GM13977 (cell line): ENCODE measurements at regions not wholly inside any gene's neighbourhood (a gene's known extent, or its start where the extent isn't known, plus 50 kb on each side); places are given as distances from the start of the nearest gene placed in this dataset.
A peak's percentile ranks its signal among the peaks of the same experiment; 100 is the strongest.

Experiments used
- DNase-seq: peaks from one replicate; pipeline ENCODE4 v3.0.0; 2012; ENCODE audit warnings: low spot score
- in situ Hi-C: fragments of 300-500 bp; cut with MboI; formaldehyde crosslinking; loops from one replicate; pipeline ENCODE4 v1.12.0; 2022; ENCODE audit warnings: low sequenced_read_pairs, low pct_unique_long_range_greater_than_20kb, mixed read lengths, inconsistent platforms; ENCODE audit not compliant: unreplicated experiment
- TF ChIP-seq, protein P1 (sequence below): IDR thresholded peaks from 2 replicates; pipeline ENCODE4 v1.5.1; 2012; ENCODE audit warnings: mild to moderate bottlenecking, control low read depth; ENCODE audit not compliant: insufficient read depth; ENCODE audit errors: extremely low read depth, missing control alignments

DNA sequence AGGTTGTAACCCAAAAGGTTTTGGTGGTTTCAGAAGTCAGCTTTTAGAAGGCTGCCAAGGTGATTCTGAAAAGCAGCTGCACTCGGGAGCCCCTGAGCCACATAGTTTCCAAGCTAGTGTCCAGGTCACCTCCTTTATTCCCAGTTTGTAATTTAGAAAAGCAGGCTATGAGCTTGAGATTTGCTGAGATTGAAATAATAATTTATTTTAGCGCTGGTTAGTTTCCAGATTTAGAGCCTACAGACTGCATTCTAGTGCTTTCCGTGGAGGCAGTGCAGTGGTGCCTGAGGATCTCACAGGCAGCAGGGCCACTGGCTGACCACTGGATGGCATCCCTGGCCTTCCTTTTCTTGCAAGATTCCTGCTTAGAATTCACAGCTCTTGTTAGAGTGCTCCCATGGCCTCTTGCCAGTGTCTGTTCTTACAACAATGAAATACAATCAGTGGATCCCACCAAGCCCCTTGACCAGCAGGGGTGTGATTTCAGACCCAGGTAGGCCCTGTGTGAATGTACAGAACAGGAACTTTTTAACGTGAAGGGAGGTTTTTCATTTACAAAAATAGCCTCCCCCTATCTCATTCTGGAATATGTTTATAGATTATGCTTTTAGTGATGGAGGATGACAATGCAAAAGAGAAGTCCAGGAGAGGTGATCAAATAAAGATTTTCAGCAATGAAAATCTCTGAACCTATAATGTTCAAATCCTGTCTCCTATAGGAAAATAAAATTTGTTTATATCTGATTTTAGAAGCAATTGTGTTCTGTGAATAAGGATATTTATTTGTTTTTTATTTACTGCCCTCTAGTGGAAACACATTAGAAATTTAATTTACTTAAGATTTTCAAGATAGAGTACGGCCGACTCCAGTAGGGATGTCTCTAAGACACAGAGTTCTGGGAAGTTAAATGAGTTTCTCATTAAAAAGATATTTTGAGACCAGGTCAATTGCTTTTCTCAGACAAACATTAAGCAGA, 362.1 kb upstream of the STXBP6 start:
- DNase-seq = no peak
- in situ Hi-C loops = no loop called here

DNA sequence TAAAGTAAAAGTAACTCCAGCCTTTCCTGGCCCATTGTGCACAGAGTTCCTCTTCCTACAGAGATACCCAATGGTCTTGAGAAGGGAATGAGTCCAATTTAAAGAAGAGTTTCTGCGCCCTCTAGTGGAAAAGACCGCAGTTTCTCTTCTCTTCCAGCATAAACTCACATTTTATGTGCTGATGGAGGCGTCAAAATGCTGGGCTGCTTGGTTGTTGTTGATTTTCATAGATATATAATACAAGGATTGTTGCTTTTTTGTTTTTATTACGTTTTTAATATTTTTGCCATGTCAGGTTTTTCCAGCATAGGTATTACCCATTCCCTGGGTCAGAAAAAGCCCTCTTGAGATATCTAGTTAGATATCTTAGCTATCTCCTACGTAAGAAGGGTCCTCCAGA, 356.9 kb upstream of the STXBP6 start:
- TF ChIP-seq, protein P1, sequence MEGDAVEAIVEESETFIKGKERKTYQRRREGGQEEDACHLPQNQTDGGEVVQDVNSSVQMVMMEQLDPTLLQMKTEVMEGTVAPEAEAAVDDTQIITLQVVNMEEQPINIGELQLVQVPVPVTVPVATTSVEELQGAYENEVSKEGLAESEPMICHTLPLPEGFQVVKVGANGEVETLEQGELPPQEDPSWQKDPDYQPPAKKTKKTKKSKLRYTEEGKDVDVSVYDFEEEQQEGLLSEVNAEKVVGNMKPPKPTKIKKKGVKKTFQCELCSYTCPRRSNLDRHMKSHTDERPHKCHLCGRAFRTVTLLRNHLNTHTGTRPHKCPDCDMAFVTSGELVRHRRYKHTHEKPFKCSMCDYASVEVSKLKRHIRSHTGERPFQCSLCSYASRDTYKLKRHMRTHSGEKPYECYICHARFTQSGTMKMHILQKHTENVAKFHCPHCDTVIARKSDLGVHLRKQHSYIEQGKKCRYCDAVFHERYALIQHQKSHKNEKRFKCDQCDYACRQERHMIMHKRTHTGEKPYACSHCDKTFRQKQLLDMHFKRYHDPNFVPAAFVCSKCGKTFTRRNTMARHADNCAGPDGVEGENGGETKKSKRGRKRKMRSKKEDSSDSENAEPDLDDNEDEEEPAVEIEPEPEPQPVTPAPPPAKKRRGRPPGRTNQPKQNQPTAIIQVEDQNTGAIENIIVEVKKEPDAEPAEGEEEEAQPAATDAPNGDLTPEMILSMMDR = peak; percentile 50
- no peak for DNase-seq
- in situ Hi-C loops = no loop called here

More for the DNA sequence above, 362.1 kb upstream of the STXBP6 start:
- TF ChIP-seq, protein P1 = peak; percentile 23

DNA sequence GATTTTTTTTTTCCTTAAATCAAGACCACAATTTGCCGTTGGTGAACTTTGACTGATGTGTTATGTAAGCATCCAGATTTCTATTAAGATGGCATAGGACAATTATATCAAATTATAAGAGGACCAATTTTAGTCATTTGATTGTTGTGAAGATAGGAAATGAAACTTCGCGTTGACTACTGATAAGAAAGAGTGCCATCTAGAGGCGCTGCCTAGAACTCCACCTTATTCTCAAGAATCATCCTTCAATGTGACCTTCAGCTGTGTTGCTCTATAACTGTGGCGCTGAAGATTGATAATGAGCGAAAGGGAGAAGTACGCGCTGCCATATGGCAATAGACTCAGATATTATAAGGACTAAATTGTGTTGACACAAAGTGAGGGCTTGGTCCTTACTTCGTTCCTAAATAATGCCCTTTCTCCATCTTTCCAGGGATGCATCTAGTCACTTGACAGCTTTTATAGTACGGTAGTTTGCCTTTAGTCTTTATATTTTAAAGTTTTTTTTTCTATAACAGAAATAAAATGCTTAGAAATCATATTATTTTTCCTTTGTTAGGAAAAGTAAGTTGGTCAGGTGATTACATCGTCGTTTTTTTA, 350.8 kb upstream of the STXBP6 start:
- TF ChIP-seq, protein P1 = peak; percentile 69
- in situ Hi-C loops = no loop called here
- DNase-seq = peak; percentile 6

DNA sequence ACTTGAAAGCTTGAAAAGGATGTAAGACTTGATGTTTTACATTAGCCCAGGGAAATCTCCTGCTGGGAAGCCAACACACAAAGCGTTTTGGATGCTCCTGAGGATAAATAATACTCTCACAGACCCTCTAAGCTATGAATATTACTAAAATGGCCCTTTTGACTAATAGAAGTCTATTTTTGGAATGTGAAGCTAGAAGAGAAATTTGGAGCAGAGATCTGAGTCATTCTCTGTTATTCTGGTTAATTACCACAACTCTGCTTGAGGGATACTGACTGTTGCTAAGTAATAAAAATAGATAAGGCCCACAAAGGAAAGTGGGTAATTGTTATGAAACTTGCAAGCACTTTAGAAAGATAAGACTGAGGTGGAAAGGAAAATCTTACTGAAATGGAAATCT, 346.2 kb upstream of the STXBP6 start:
- TF ChIP-seq, protein P1 = no peak
- DNase-seq = no peak
- in situ Hi-C loops = no loop called here

DNA sequence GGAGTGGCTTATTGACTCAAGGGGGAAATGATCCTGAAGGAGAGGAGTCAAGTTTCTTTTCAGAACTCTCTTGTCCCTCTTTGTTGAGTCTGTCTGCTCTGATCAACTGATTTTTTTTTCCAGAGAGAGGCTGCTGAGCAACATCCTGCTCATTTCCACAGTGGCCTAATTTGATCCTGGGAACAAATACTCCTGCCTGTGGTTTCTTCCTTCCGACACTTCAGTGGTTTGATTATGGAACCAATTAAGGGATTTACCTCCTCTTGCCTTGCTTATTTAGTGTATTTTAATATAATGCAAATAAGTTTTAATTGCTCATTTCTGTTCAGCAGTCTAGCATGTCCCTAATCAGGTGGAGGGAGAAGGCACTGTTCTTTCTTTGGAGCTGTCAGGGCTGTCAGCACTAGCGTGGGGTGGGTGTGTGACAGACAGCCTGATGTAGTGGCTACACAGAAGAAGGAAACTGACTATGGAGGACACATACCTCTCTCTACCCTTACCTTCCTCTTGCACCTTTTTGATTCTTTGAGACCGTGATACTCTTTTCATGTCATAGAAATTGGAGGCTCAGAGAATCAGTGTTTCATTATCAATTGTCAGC, 344.9 kb upstream of the STXBP6 start:
- in situ Hi-C loops = no loop called here
- DNase-seq = no peak
- TF ChIP-seq, protein P1 = no peak

DNA sequence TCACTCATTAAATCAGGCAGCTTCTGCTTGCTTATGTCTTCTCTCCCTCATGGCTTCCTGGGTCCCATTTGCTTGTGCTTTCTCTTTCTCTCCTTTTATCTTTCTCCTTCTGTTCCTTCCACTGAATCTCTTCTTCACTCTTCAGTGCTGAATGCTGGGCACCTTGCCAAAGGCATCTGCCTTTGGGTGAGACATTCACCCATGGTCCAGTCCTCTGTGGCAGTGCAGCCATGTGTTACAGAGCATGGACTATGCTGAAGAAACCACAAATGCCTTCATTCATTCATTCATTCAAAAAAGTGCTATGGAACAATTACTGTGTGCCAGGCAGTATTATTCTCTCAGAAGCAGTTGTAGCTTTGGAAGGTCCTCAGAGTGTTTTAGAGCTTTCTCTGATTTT, 344.4 kb upstream of the STXBP6 start:
- DNase-seq = no peak
- in situ Hi-C loops = no loop called here

More for the DNA sequence above, 344.4 kb upstream of the STXBP6 start:
- TF ChIP-seq, protein P1 = no peak
